Hepatocyte (in vitro differentiated cells): ENCODE measurements at regions not wholly inside any gene's neighbourhood (a gene's known extent, or its start where the extent isn't known, plus 50 kb on each side); places are given as distances from the start of the nearest gene placed in this dataset.

Experiments
- CTCF ChIP-seq: fragments of 200-600 bp; sonication (generic); IDR thresholded peaks from 2 replicates; pipeline ENCODE4 v1.5.1; 2016; ENCODE audit warnings: antibody characterized with exemption, mild to moderate bottlenecking; ENCODE audit not compliant: poor library complexity
- EZH2 ChIP-seq: fragments of 200-600 bp; sonication (generic); IDR thresholded peaks from 2 replicates; pipeline ENCODE4 v1.6.1; 2016; ENCODE audit warnings: antibody characterized with exemption, mild to moderate bottlenecking, borderline replicate concordance

DNA sequence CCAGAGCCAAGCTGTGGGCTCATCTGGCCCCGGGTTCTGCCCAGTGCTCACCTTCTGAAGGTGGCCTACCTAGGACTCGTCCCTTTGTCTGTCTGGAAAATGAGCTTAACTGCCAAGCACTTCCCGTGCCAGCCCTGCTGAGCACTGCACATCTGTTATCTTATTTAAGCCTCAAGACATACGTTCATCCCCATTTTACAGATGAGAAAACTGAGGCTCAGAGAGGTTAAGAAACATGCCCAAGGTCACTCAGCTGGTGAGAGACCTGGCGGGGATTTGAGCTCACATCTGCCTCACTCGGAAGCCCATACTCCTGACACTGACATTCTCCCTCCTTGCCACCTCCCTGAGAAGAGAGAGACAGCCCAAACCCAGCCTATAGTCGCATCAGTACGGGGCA, 226.2 kb downstream of the MN1 start:
- TF ChIP-seq EZH2 = no peak
- TF ChIP-seq CTCF = no peak
